Nucleus accumbens (tissue), 56 donors: ENCODE measurements at regions not wholly inside any gene's neighbourhood (a gene's known extent, or its start where the extent isn't known, plus 50 kb on each side); places are given as distances from the start of the nearest gene placed in this dataset.
A peak's percentile ranks its signal among the peaks of the same experiment; 100 is the strongest.

Source experiments
- DNase-seq, 56 donors: peaks; one replicate each; lab custom pipeline; 2025; lab: John Stamatoyannopoulos, UW

DNA sequence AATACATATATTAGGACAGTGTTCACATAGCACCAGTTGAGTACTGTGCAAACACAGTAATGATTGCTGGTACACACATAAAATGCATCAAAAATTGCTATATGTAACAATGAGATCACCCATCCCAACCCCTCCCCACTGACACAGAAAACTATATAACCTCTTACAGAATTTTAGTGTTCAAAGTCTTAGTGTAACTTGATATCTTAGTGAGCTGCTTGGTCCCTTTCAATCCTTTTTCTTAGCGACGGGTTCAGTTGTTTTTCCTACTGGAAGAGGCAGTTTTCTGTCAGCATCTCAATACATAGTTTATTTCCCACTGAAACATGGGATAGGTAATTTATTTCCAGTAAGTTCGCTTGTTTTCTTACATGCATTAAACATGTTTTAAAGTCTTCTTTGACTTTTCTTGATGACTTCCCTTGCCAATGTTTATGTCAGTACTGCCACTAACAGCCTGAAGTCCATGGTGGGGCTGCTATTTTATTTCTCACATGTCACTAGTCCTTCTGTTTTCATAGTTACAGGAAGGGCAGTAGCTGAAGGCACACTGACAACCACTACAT is 96.4 kb upstream of the FOXC1 start:
- DNase-seq: no peak

DNA sequence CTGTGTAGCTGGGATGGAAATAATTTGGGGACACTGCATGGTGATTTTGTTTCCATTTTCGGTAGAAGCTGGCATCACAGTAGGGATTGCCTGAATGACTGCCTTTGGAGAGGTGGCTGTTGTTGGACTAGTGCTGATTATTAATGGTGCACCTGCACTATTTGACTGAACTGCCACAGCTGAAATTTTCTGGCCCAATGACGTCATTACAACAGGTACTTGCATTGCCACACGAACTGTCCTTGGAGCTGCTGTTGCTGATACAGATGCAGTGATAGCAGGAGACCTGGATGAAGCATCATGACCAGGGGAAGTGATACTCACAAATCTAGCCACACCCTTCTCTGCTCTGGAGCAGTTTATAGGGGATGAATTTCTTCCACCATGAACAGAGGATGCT is 95.6 kb upstream of the FOXC1 start:
- DNase-seq: no peak

DNA sequence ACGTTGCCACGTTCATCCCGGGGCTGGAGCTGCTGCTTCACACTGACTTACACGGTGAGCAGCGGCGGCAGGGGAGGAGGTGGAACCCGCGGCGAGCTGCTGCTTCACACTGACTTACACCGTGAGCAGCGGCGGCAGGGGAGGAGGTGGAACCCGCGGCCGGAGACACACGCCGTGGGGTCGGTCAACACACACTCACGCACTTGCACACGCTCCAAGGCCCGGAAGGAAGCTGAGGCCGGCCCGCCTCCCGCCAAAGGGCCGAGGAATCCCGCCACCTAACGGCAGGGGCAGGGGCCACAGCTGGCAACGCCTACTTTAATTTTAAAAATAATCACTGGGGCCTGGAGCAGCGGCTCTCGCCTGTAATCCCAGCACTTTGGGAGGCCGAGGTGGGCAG is 94.4 kb upstream of the FOXC1 start:
- DNase-seq: no peak

DNA sequence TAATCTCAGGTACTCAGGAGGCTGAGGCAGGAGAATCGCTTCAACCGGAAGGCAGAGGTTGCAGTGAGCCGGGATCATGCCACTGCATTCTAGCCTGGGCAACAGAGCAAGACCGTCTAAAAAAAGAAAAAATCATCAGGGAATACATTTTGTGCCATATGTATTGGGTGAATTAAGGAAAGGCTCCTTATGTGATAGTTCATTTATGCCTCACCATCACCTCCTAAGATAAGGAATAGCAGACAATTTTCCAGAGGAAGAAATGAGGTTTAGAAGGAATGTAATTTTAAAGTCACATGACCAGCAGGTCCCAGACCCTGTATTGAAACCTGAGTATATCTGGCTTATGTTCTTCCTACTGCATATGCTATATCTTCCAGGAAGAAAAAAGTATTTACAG is 93.9 kb upstream of the FOXC1 start:
- no peak for DNase-seq

DNA sequence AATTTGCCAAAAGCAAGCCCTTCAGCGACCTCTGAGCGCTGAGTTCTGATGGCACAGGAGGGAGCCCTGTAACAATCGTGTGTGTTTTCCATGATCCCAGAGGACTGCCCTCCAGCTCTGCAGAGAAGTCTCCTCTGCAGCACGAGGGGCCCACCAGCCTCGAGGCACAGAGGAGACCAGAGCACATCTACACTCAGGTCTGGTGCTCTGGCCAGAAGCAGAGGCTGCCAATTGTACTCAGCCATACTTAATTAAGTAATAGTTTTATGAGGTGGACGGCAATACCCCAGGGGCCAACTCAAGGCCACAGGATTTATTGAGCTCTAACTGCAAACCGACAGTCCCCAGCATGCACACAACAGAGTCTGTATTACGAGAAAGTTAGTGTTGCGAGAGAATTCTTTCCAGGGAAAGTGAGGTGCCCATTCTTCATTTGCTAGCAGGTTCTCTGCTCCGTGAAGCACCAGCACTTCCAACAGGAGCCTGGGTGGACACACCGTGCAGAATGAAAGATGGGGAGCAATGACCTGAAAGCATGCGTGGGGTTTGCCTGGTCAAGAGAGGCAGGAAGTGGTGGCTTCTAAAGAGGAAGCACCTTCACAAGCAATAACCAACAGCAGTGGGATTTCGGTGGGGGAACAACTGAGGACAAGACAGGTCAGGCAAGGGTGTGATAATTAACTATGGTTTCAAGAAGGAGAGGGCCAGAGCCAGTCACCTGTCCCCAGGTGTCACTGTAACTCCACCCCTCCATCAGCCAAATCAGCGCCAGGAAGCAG is 92.8 kb upstream of the FOXC1 start:
- no peak for DNase-seq

DNA sequence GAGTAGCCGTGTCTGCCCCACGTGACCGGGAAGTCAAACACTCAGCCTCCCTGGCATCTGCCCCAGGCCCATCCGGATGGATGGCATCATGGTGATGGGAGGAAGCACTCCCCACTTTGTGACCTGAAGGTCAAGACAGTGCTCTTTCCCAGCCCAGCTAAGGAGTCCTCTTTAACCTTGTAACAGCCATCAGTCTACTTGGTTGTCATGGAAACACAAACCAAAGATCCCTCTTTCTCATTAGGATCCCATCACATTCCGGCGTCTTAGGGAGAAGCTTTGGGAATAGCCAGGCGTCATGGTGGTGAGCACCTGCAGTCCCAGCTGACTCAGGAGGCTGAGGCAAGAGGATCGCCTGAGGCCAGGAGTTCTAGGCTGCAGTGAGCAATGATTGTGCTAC is 90.9 kb upstream of the FOXC1 start:
- no peak for DNase-seq

DNA sequence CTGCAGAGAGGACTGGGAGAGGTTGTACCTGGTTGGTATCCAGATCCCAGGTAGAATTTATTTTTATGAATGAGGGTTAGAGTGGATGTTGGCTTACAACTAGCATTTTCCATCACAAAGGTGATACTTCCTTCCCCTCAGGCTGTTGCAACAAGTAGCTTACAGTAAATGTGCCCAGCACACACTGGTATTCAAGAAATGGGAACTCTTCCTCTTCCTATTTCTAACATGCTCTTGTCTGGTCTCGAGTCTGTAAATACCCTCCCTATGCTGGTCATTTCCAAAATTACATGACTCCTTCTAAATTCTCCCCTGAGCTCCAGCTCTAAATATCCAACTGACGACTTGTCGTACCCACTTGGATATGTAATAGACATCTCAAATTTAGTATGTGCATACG is 90.1 kb upstream of the FOXC1 start:
- DNase-seq: no peak

DNA sequence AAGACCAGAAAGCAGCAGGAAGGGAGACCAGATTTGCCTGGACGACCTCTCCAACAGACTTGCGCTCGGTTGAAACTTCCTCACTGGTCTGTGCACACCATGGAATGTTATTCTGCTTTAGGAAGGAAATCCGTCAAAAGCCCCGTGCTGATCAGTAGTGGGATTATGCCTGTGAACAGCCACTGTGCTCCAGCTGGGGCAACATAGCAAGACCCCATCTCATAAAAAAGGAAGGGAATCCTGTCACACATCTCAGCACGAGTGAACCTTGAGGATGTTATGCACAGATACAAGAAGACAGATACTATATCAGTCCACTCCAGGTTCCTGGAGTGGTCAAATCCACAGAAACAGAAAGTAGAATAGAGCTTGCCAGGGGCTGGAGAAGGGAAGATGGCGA is 86.9 kb upstream of the FOXC1 start:
- no peak for DNase-seq

DNA sequence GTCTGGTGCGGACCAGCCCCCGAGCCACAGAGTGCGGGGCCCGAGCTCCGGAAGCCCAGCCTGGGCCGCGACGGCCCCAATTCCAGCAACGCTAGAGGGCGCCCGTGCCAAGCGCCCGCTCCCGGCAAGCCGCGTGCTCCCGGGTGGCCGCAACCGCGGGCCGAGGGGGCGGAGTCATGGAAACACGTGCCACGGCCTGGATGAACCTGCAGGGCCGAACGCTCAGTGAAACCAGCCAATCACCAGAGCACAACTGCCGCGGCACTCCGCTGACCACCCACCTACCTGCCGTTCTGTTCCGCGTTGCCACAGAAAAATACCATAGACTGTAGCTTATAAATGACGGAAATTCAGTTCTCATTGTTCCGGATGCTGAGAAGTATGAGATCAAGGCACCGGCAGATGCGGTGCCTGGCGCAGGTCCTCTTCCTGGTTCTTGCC is 85.7 kb upstream of the FOXC1 start:
- DNase-seq: peak in 29 of 56 donors; percentile 4 to 59 (median 36)

DNA sequence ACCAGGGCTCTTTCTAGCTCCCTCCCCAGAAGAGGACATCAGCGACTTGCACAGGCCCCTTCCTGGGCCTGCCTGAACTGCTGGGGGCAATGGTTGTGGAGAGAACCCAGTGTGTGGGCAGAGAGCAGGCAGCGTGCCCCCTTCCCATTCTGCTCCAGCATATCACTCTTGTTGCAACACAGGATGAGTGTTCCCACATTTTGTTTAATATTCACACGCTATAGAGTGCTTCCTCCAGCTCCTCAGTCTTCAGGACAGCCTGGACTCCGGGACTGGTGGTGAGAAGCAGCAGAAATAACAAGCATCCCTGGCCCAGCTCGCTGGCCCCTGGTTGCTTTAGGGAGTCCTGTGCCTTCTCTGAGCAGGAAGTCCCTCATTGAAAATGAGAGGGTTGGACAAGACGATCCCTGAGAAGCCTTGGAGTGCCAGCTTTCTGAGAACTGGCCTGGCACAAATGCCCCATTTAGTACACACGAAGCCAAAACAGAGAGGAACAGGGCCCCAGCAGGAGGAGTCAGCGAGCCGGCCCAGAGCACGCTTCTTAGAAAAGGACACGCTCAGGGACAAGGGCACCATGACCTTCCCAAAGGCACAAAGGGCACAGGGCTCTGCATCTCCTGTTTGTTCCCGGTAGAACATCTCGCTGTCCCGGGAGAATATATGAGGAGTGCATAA is 84.2 kb upstream of the FOXC1 start:
- DNase-seq: peak in 45 of 56 donors; percentile 8 to 67 (median 27)

DNA sequence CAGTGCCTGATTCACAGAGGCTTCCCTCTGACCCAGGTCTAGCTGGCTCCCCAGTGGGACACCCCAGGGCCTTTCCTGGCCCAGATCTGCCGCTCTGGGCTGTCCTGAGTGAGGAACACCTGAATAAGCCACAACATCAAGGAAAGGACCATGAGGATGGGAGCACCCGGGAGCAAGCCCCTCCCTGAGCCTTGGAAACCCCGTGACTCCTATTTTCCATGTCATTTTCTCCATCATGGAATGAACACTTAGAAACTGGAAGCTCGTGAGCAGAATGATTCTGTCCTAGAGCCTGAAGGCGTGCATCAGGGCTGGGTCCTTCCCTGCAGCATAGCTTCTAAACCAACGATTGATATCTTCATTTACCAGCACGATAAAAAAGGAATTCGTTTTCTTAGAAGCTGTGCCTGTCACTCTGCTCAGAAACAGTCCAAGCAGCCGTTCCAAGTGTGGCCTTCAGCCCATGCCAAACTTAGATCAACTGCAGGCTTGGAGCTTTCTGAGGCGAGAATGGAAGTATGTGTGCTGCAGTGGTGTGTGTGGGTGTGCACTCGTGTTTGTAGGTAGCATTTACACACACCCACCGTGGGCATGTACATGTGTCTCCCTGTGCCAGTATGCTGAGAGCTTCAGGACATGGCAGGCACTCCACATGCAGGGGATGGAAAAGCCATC is 83.2 kb upstream of the FOXC1 start:
- DNase-seq: peak in 34 of 56 donors; percentile 15 to 72 (median 48)

DNA sequence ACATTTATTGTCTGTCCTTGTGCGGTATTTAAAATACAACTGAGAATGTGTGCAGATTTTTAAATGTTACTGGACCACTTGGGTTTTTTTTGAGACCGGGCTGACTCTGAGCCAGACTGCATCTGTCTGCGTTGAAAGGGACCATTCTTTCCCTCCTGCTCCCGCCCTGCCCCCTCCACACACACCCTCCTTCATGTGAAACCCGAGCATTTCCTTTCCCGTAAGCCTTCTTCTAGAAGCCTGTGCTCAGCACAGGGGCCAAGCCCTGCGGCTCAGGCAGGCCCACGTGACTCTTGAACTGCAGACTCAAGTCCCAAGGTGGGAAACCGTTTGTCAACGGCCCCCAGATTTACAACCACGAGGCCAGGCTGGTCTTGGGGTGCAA is 82.7 kb upstream of the FOXC1 start:
- peak in 53 of 56 donors; percentile 9 to 85 (median 62) for DNase-seq

DNA sequence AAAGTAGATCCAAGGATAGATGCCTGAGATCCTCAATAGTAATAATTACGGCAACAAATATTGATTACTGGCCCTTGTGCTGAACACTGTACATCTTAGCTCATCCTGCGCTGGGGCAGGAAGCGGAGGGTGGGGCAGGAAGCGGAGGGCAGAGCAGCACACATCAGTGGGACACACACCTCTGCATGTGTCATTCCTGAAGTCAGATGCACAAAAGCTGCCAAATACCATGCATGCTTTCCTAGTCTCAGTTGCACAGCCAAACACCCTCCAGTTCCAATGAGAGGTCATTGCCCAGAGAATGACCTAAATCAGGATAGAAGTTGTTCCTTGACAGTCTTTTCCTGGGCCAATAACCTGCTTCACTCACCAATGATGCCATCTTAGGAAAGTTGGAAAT is 74.4 kb upstream of the FOXC1 start:
- no peak for DNase-seq

DNA sequence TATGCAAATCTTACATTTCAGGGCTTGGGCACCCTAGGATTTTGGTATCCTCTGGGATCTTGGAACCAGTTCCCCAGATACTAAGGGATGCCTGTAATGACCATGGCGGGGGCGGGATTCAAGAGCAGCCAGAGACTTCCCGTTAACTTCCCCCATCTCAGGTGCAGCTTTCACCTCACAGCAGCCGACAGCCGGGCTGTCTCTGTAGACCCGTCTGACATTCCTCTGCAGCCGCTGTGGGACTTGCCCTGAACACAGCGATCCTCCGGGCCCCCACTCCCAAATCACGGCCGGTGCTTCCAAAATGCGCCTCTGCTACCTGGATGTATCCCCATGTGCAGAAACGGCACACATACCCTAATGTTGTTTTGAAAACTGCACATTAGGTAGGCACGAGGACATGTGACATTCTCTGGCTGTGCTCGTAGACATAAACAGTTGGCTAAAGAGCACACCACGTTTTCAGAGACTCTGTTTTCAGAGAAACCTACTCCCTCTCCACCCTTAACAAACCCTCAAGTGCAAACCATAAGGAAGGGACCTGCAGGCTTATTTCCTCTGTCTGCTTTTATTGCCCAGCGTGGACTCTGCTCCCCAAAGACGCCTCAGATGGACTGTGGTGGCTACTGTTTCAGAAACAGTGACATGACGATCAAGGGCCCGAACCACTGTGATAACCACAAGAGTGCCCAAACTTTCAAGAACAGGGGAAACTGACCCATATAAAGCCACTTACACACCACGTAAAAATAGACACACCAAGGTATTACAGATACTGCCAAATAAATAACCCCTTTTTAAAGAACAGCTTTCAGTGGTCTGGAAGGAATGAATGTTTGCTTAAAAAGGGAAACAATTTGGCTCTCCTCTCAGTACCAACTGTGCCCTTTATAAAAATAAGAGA is 72.9 kb upstream of the FOXC1 start:
- DNase-seq: no peak

DNA sequence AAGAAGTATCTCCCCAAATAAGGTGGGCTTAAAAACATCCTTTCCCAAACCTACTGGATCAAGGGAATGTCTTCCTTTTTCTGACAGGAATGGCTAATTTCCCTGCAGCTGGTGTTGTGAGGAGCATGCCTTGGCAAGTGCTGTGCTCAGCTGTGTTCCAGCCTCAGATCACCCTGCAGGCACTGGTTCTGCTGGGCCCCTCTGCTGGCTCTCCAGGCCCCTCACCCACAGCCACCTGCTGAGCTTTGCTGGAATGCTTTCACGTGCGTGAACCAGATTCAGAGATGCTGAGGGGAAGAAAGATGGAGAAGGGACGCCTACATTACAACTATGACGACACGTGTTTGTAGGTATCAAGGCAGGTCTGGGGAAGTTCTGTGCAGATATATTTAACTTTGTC is 71.3 kb upstream of the FOXC1 start:
- DNase-seq: peak in 3 of 56 donors; percentile 5 to 7 (median 6)

DNA sequence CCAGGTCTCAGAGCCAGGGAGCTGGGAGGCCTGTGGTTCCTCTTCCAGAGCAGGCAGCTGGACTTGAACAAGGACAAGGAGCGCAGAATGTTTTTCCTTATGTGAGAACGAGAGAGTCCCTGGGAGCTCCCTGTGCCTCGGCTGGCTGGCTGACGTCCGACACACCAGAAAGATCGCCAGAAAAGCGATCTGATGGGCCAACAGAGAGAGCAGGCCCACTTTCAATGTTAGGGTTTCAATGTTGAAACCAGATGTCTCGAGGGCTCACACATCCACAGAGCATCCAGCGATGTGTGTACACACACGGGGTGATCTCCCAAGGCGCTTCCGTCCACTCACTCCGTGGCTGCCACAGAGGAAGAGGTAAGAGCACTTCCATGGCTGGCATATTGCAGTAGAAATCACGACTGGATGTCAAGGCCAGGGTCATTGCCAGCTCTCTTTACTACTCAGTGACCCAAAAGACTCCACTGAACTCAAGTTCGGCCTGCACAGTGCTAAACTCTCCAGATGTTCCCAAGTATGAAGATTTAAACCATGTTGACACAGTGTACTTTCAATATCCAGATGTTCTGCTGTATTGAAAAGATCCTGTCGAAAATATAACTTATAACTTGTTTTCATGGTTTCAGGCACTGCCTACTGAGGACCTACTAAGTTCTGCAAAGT is 70.8 kb upstream of the FOXC1 start:
- DNase-seq: no peak

DNA sequence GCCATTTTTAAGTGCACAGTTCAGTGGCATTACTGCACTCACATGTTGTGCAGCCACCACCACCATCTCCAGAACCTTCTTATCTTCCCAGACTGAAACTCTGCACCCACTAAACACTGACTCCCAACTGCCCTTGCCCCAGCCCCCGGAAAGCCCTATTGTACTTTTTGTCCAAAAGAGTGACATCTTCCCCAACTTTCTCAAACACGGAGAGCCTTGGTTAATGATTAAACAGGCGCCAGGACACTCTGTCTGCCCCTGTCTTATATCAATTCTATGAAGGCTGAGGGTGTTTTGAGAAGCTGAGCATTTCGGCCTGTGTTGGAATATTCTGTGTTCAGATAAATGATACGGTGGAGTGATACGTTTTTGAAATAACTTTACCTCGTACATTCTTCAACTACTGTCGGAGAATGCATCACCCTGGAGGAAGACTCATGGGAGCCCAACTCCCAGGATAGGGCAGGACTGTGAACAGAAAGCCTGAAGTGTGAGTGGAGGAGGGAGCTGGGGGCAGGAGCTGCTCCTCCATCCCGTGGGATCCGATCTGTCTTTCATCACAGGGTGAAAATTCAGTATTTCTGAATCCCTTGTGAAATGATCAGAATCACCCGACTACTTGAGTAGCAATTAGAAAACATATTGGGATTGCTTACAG is 68.7 kb upstream of the FOXC1 start:
- DNase-seq: no peak

DNA sequence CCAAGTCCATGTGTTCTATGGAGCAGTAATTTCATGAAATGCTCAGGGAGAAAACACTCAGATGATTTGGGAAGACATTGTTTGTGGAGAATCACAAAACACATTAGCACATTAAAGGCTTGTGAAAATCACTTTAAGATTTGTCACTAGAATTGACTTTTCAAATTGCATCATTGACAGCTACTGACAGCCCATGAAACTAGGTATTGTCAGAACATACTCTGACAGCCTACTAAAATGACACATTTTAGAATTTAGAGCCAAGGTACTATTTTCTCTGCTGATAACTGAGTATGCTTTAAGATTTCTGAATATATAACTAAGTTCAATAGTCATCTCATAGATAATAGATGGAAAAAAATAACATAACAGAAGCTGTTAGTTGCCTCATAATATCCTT is 67.4 kb upstream of the FOXC1 start:
- no peak for DNase-seq

DNA sequence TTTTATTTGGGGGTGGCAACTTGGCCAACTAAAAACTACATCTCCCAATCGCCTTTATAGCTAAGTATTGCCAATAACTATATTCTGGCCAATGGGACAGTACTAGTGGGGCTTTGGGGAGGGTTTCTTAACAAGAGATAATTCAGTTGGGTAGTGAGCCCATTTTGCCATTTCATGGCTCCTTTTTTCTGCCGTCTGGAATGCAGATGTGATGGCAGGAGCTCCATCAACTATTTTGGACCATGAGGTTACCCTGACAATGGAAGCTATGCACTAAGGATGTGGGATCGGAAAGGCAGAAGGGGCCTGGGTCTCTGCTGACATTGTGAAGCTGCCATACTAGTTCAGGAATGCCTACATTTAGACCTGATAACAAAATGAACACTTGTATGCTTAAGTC is 67.0 kb upstream of the FOXC1 start:
- DNase-seq: no peak
